ENCODE measurements at regions not wholly inside any gene's neighbourhood (a gene's known extent, or its start where the extent isn't known, plus 50 kb on each side); places are given as distances from the start of the nearest gene placed in this dataset.

DNA sequence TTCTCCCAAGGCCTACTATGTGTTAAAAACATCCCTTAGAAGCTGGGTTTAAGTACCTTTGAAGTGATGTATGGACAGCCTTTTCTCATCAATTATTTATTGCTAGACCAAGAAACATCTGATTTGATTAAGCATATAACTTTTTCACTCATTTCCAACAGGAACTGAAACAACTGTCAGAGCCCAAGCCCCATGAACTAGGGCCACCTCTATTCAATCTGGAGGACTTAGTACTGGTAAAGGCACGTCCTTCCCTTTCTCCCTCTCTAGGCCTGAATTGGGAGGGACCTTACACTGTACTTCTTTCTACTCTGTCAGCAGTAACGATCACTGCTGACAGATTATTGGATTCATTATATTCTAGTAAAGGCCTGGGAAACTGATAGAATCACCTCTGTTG, 612.0 kb upstream of the CDH8 start:
- TF ChIP-seq, protein P1, sequence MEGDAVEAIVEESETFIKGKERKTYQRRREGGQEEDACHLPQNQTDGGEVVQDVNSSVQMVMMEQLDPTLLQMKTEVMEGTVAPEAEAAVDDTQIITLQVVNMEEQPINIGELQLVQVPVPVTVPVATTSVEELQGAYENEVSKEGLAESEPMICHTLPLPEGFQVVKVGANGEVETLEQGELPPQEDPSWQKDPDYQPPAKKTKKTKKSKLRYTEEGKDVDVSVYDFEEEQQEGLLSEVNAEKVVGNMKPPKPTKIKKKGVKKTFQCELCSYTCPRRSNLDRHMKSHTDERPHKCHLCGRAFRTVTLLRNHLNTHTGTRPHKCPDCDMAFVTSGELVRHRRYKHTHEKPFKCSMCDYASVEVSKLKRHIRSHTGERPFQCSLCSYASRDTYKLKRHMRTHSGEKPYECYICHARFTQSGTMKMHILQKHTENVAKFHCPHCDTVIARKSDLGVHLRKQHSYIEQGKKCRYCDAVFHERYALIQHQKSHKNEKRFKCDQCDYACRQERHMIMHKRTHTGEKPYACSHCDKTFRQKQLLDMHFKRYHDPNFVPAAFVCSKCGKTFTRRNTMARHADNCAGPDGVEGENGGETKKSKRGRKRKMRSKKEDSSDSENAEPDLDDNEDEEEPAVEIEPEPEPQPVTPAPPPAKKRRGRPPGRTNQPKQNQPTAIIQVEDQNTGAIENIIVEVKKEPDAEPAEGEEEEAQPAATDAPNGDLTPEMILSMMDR (IDR thresholded peaks at IDR 0.05): no peak
- TF ChIP-seq POLR2A (IDR thresholded peaks at IDR 0.05): no peak

All from prostate gland (tissue), 2 donors.